Pulmonary artery endothelial cell (primary cell): ENCODE measurements at regions not wholly inside any gene's neighbourhood (a gene's known extent, or its start where the extent isn't known, plus 50 kb on each side); places are given as distances from the start of the nearest gene placed in this dataset.

Source experiments
- DNase-seq: peaks from one replicate; pipeline ENCODE4 v3.0.0-alpha.2; 2011; ENCODE audit warnings: low read depth, low spot score

DNA sequence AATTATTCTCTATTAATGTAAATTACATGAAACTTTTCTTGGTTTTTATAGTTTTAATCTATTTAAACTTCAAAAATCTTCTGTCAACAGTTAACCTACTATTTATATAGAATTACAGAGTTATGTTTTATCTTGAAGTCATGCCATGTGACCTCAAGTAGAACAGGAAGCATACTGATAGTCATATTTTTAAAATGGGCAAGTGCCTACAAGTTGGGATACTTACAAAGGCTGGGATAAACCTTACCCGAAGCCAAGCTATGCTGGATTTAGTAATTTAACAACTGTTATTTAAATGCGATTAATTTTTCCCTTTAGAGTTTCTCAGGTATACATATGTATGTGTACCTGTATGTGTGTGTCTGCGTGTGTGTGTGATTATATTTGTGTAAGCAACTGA, 266.9 kb downstream of the RASSF9 start:
- no peak for DNase-seq

DNA sequence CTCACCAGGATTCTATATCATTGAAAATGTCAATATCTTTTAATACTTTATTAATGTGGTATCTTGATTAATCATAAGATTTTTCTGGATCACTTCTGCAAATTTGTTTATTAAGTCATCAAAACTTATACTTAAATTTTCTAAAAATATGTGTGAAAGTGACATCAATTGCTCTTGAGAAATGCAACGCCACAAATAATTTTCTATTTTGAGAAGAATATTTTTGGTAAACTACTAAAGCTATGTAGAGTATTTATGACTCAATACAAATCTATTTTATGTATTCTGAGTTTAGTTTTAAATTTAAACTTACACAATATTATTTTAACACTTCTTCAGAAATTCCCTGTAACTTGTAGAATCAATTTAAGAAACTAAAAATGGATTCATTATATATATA, 263.3 kb downstream of the RASSF9 start:
- DNase-seq: no peak

DNA sequence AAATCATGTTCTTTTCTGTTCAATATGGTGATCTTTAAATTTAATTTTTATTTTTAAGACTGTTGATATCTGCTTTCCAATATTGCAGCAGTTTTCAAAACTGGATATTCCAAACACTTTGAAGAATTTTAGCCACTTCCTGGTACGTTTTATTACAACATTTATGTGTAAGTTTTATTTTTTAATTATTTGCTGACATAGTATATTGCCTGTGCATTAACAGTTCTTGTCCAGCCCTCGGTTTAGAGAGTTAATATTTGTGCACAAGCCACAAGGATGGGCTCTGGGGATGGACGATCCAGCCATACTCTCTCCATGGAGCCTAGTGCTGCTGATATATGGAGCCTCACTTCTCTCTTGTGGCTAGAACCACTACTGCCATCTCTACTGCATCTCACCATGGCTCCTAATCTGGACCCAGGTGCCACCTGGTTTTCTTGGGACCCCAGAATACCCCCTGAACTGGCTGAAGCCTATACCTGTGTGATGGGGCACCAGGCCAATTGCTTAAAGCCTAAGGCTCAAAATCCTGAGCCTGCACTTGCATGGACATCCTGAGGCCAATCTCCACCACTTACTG, 262.5 kb downstream of the RASSF9 start:
- DNase-seq: no peak

DNA sequence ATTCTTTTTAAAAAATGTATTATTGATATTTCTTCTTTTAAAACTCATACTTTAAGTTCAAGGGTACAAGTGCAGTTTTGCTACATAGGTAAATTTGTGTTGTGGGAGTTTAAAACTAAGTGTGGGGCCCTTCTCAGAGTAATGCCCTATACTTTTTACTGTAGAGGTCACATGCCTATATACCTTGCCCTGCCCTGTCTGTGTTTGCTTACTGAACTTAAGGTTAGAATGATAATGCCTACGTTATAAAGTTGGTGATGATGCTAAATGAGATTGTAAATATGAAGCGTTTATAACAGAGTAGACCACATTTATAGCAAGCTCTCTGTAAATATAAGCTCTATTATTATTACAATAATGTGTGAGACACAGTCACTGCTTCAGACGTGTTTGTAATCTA, 261.9 kb downstream of the RASSF9 start:
- no peak for DNase-seq

DNA sequence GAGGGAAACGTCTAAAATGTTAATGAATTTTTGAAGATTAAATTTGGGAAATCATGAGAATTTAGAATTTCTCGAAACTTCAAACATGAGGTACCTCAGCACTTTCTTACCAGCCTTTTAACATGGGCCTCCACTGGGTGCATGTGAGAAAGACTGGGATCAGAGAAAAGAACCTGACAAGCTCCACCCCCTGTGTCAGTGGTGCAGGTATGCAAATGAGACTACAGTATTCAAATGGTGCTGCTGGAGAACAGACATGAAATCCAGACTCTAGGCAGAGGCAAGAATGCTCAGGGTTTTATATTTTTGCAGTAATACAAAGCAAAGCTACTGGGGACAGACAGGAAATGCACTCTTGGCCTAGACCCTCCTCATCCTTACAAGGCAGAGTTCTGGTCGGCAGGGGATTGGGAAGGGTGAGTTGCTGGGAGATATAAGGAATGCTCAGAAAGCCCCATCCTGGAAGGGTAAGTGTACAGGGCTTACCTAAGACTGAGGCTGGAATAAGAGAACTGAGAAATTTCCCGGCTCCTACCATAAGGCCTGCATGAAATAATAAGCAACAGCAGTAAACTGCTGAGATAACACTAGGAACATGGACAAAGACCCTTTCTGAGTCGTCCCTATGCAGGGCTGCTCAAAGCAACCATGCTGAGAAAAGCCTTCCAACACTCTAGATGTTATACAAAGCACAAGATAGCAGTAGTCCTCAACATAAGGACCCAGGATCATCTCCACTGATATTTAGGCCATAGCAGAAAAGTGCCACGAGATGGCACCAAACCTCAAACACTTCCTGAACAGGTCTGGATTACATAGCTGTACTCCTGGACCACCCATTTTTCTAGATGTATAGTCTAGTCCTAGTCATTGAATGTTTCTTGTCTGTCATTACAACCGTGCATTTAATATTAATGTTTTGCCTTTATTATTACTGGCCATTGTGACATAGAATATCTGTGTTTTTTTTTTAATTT, 260.8 kb downstream of the RASSF9 start:
- DNase-seq: peak; percentile 30

DNA sequence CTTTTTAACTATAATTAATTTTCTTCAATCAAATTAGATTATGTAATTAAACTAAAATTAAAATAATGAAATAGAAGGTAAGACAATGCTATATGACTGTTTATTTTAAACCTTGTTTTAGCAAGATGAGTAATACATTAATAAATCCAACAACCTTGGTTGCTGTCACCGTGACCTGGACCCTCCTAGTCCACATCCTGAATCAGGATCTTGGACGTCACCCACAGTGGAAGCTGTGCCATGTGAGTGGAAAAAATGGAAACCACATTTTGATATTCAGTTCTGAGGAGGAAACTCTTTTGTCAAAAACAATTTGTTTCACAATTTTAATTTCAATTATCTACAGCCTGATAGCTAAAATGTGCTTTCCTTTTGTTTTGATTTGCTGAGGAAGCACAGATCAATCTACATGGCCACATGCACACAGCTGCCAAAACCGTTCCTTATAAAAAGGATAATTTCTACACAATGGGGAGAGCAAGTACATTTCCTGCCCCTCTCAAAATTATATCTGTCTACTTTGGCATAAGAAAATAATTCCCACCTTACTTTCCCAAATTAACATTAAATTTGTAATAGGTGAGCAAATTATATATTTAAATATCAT, 255.5 kb downstream of the RASSF9 start:
- peak; percentile 2 for DNase-seq

DNA sequence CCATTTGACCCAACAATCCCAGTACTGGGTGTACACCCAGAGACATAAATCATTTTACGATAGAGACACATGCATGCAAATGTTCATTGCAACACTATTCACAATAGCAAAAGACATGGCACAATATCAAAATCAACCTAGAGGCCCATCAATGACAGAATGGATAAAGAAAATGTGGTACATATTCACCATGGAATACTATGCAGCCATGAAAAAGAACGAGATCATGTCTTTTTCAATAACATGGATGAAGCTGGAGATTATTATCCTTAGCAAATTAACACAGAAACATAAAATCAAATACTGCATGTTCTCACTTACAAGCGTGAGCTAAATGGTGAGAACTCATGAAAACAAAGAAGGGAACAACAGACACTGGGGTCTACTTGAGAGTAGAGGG, 249.1 kb downstream of the RASSF9 start:
- DNase-seq: no peak

DNA sequence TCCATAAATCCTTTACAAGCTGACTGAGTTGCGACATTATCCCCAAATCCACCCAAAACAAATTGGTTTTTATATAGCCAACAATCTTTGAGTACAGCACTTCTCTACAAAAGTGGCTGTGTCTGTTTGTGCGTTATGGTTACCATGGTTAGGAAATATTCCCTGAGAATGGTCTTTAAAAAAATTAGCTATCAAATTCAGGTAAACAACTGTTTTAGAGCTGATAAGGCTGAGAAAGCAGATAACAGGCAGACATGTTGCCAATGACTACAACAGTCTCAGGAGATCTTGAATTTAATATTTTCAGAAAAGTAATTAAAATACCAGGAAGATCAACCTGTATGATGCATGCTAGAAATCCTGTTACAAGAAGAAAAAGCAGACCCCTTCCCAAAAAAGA, 248.0 kb downstream of the RASSF9 start:
- peak; percentile 4 for DNase-seq

DNA sequence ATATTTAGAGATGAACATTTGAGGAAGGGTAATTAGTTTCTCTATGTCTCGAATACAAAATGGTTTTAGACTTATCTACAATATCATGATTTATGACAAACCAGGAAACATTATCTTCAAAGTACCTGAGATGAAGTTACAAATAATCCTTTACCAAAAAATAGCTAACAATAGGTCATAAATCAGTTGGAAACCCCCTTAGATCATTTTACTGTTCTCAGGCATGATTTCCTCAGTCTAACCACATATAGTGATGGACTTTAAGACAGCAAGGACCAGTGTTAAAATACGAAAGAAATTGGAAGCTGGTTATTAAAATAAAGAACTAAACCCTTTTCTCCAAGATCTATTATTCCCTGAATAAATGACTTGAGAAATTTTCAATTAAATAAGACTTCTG, 235.4 kb downstream of the RASSF9 start:
- DNase-seq: no peak

DNA sequence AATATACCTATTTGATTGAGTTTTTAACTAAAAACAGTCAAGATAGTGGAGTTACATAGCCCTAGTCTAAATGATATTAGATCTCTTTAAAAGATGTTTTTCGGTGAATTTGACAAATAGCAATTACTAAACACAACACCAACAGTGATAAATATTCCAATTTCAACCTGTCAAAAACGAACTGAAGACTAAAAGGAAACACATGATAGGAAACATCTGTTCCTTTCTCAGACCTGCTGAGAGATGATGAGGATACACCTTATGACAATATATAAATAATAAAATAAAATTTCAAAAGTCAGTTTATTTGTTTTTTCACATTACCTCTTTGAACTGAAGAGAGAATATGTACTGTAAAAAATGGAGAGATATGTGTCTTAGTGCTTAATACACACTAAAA, 232.7 kb downstream of the RASSF9 start:
- no peak for DNase-seq

DNA sequence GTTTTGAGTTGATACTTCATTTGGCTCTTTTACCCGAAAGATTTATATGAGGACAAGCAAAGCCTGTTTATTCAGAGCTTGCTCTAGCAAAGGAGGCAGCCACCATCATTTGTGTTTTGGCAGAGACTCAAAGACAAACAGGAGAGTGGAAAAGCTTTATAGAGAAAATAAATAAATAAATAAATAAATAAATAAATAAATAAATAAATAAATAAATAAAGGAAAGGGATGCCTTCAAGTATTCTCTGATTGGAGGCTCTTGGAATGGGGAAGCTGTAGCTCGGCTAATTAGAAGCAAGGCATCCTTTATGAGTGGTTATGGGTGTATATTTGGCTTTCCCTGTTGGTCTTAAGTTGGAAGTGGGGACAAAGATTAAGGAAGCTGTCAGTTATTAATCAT, 229.8 kb downstream of the RASSF9 start:
- no peak for DNase-seq

DNA sequence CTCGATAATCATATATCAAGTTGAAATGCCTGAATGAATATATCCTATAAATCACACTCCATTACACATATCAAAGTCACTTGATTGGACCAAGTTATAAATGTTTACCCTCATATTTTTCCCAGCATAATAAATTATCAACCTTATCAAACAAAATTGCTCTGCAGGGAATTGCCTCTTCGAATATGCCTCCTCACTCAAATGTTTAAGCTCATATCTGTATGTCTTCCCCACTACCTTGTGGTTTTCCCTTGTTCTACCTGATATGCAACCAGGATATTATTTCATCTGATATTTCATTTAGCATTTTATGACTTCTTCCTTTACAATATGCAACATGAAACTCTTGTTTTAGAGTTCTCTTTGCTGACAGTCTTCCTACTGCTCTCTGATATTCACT, 226.4 kb downstream of the RASSF9 start:
- DNase-seq: no peak

DNA sequence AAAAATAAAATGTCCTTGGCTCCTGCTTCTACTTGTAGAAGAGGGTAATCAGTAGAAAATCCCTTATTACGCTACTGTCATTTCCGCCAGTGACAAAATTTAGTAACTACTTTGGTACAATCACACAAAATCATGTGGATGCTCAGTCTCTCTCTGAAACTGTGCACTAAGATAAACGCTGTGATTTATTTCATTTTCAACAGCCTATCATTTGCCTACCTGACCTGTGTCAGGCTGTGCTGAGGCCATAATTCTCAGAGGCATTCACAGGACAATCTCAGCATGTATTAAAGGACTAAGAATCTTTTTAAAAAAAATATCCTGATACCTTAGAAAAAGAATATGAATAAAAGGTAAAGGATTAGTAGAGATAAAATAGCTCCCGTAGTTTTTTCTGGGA, 226.0 kb downstream of the RASSF9 start:
- no peak for DNase-seq

DNA sequence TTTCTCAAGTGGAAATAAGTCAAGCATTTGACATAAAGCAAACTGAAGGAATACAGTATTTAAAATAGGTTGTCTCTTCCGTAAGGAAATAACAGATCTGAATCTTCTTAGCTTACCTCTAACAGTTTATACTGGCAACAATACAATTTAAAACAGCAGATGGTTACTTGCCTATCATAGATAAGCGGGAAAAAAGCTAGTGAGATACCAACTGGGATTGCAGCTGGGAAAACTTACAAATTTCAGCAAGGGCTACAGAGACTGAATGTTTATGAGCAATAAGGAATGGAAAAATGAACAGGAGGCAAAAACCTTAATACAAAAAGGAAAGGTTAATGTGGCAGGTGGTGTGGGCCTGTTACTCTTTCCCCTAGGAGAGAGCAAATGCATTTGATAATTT, 220.0 kb downstream of the RASSF9 start:
- DNase-seq: no peak

DNA sequence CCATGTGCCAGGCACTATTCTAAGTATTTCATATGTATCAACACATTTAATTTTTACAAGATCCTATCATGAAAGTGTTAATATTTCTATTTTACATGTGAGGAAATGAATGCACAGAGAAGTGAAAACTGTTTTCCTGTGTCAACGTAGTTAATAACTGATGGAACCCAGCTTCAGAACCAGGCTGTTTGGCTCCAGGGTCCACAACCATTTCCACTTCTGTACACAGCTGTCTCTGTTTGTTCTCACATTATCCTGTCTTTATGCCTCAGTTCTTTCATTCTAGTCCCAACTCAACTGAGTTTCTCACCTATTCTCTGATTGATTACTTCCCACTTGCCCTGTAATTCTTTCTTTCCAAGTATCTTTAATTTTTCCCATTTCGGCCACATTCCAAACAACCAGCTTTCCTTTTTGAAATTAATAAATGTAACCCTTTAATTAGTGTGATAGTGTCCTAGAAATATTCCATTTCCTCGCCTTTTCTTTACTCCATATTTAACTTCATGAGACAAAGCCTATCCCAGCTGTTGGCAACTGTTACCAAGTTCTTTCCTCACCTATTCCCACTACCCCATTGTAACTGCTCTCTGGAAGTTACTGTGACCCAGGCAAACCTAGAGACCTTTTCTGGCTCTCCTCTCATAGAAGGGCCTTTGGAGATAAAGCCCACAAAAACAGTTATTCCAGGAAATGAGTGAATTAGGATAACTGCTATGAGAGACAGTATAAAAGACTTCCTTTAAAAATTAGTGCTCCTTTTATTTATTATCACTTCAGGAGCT, 218.7 kb downstream of the RASSF9 start:
- DNase-seq: no peak

DNA sequence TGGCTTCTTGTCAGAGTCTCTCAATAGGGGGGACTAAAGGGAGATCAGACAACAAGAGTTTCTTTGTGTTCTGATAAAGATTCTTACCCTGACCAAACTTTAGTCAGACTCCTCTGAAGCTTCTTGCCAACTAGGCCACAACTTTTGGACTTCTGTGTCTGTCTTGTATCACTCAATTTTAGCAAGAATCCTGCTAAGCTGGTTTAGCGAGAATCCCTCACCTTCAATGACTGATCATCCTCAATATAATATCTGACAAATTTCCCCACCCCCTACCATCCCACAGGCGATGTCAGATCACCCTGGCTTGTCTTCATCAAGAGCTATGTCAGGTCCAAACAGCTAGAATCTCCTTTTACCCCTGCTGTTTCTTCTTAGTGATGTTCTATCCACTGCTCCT, 215.2 kb downstream of the RASSF9 start:
- no peak for DNase-seq

DNA sequence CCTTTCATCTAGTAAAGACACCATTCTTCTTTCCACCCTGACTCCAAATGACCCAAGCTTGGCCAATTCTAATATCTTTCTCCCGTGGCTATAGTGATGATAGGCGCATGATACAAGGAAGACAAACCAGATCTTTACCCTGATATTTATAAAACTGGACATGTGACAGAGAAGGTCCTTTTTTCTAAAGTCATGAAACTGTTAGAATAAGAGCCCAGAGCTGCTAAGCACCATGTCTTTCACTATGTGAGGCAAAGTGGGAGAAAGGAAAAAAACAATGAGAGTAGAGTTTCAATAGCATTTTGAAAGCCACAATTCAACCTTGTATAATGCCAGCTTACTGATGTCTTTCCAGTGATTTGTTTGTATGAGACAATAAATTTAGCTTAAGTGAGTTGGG, 212.4 kb downstream of the RASSF9 start:
- DNase-seq: no peak

DNA sequence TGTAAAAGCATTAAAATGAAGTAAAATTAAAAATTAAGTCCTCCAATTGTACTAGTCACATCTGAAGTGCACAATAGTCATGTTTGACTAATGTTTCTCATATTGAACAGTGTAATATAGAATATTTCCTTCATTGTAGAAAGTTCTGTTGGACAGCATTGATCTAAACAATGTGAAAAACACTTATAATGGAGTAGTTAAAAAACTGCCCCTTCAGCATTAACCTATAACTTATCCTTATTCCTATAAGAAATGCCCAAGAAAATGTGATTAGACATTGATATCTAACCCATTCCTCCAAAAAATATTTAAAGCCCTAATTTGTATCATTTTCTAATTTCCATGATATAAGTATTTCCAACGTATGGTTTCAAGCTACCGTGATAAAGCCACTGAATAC, 210.7 kb downstream of the RASSF9 start:
- DNase-seq: no peak

DNA sequence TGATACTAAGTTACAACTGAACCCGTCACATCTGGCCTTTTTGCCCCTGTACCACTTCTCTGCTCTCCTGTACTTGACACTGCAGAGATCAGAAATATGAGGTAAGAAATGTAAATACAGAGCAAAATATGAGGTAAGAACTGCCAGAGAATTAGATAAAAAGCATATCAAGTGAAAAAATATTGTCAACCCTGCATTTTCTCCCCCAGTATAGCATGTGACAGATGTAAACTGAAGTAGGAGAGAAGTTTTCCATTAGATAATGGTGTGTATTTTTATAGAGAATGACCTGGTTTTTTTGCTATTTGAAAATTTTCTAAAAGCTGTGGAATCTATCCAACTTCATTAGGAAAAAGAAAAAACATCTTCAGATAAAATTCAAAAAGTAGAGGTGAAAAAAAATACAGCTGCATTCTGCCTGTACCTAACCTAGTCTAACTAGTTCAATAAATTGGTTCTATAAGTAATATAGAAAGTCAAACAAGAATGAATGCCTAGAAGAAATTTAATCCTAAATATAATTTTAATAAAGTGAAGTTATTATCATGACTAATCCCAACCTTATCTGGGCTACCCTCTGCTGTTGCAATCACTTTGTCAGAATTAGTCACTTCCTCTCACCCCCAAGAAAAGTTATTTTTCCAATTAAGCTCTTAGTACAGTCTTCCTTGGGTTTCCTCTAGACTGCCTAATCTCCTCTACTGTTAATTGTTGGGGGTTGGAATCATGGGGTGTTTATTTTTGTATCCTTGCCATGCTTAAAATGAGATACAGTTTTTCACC, 210.0 kb downstream of the RASSF9 start:
- peak; percentile 86 for DNase-seq

DNA sequence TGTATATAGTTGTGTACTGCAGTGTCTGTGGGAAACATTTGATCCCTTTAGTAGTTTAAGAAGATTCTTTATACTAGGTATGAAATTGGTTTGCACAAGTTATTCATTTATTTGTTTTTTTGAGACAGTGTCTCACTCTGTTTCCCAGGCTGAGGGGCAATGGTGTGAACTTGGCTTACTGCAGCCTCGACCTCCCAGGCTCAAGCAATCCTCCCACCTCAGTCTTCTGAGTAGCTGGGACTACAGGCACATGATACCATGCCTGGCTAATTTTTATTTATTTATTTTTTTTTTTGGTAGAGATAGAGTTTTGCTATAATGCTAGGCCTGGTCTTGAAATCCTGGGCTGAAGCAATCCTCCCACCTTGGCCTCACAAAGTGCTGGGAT, 209.4 kb downstream of the RASSF9 start:
- no peak for DNase-seq

DNA sequence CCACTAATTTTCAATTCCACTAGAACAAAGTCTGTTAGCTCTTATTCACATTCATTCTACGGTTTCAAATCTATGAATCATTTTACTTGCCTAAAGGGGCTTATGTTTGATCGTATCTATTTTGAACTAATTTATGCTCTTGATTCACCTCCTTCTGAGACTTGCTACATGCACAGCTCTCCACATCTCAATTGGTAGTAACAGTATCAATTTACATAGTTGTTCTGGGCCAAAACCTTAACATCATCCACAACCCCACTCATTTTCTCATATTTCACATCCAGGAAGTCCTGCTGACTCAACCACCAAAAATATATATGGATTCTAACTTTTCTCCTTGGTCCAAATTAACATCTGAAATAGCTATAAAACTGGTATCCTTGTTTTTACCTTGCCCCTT, 208.6 kb downstream of the RASSF9 start:
- no peak for DNase-seq
